MM.1S (cell line): ENCODE measurements at regions not wholly inside any gene's neighbourhood (a gene's known extent, or its start where the extent isn't known, plus 50 kb on each side); places are given as distances from the start of the nearest gene placed in this dataset.

ENCODE experiments used
- CTCF ChIP-seq: fragments of 300-600 bp; sonication (generic); IDR thresholded peaks from 2 replicates; pipeline ENCODE4 v1.5.1; 2016; ENCODE audit warnings: antibody characterized with exemption, low read length, mixed read lengths
- EZH2 ChIP-seq: fragments of 300-600 bp; sonication (generic); optimal IDR thresholded peaks from 2 replicates; pipeline ENCODE3; 2017; ENCODE audit warnings: low read depth, mild to moderate bottlenecking, antibody characterized with exemption, low read length, mixed read lengths
- EZH2phosphoT487 ChIP-seq: fragments of 300-600 bp; sonication (generic); IDR thresholded peaks from 2 replicates; pipeline ENCODE4 v1.6.1; 2018; ENCODE audit warnings: antibody characterized with exemption, low read length

- no peak for TF ChIP-seq CTCF
- TF ChIP-seq EZH2: no peak
- no peak for TF ChIP-seq EZH2phosphoT487
Observed at GRCh38 chr6:138716971-138717665, 56.5 kb upstream of the CCDC28A start.
